RWPE2 (cell line): ENCODE measurements at regions not wholly inside any gene's neighbourhood (a gene's known extent, or its start where the extent isn't known, plus 50 kb on each side); places are given as distances from the start of the nearest gene placed in this dataset.

Source experiments
- ATAC-seq: fragments of 200-7000 bp; cut with Tn5 transposase; 3 replicates; pipeline ENCODE4 v1.9.1; 2021; ENCODE audit warnings: low read depth
- DNase-seq: peaks from one replicate; pipeline ENCODE4 v3.0.0-alpha.2; 2020; ENCODE audit warnings: low spot score
- H3K27ac ChIP-seq: fragments of 450-650 bp; 2 replicates; pipeline ENCODE4 v1.5.1; 2017; ENCODE audit warnings: mild to moderate bottlenecking; ENCODE audit not compliant: poor library complexity, severe bottlenecking
- H3K27me3 ChIP-seq: fragments of 250-450 bp; sonication (Bioruptor Pico); 2 replicates; pipeline ENCODE4 v1.5.1; 2021; ENCODE audit warnings: mild to moderate bottlenecking, moderate library complexity; ENCODE audit not compliant: insufficient read depth, poor library complexity, severe bottlenecking
- H3K36me3 ChIP-seq: fragments of 250-450 bp; sonication (Bioruptor Pico); 2 replicates; pipeline ENCODE4 v1.5.1; 2020; ENCODE audit warnings: low read depth, mild to moderate bottlenecking, moderate library complexity
- H3K4me1 ChIP-seq: fragments of 250-450 bp; sonication (Bioruptor Pico); 2 replicates; pipeline ENCODE4 v1.5.1; 2021; ENCODE audit warnings: mild to moderate bottlenecking, moderate library complexity; ENCODE audit not compliant: insufficient read depth, poor library complexity, severe bottlenecking
- H3K4me3 ChIP-seq: fragments of 250-450 bp; sonication (Bioruptor Pico); 2 replicates; pipeline ENCODE4 v1.5.1; 2021; ENCODE audit warnings: mild to moderate bottlenecking, moderate library complexity; ENCODE audit not compliant: severe bottlenecking
- H3K9me3 ChIP-seq: fragments of 250-450 bp; sonication (Bioruptor Pico); 2 replicates; pipeline ENCODE4 v1.5.1; 2021; ENCODE audit warnings: mild to moderate bottlenecking, moderate library complexity; ENCODE audit not compliant: severe bottlenecking
- CTCF ChIP-seq: fragments of 450-650 bp; IDR thresholded peaks from one replicate; pipeline ENCODE4 v1.5.1; 2017; ENCODE audit warnings: mild to moderate bottlenecking, moderate library complexity; ENCODE audit not compliant: poor library complexity, severe bottlenecking

GRCh38 chr4:66331761-66332160, 661.5 kb upstream of the EPHA5 start:
- no peaks in the 10 kb centered on the region for H3K9me3 ChIP-seq
- no peaks in the 10 kb centered on the region for H3K36me3 ChIP-seq
- H3K4me3 ChIP-seq = no peak overlapping the region
- ATAC-seq (no peak), DNase-seq (no peak)
- H3K4me1 ChIP-seq = no peaks in the 10 kb centered on the region
- no peaks in the 10 kb centered on the region for H3K27me3 ChIP-seq
- H3K27ac ChIP-seq = no peak overlapping the region
- TF ChIP-seq CTCF = no peak

- H3K27me3 ChIP-seq = no peaks in the 10 kb centered on the region
- ATAC-seq (no peak), DNase-seq (no peak)
- no peak overlapping the region for H3K27ac ChIP-seq
- no peaks in the 10 kb centered on the region for H3K9me3 ChIP-seq
- H3K4me1 ChIP-seq = no peaks in the 10 kb centered on the region
- H3K36me3 ChIP-seq = no peaks in the 10 kb centered on the region
- no peak overlapping the region for H3K4me3 ChIP-seq
- TF ChIP-seq CTCF = no peak
Observed at GRCh38 chr4:66330125-66330524, 659.8 kb upstream of the EPHA5 start.

- H3K9me3 ChIP-seq = no peaks in the 10 kb centered on the region
- TF ChIP-seq CTCF = no peak
- no peaks in the 10 kb centered on the region for H3K27me3 ChIP-seq
- no peaks in the 10 kb centered on the region for H3K36me3 ChIP-seq
- no peak overlapping the region for H3K27ac ChIP-seq
- H3K4me3 ChIP-seq = no peak overlapping the region
- no peaks in the 10 kb centered on the region for H3K4me1 ChIP-seq
- no peak for ATAC-seq
- DNase-seq = no peak
Observed at GRCh38 chr4:66328803-66329574, 658.7 kb upstream of the EPHA5 start.

GRCh38 chr4:66307641-66308438, 637.6 kb upstream of the EPHA5 start:
- Histone ChIP-seq H3K27me3 (no peaks in the 10 kb centered on the region), H3K36me3 (no peaks in the 10 kb centered on the region), H3K4me1 (no peaks in the 10 kb centered on the region), H3K4me3 (no peak overlapping the region), H3K27ac (no peak overlapping the region), H3K9me3 (no peaks in the 10 kb centered on the region)
- DNase-seq (no peak), ATAC-seq (no peak)
- TF ChIP-seq CTCF = no peak
